Calu3 (cell line): ENCODE measurements at regions not wholly inside any gene's neighbourhood (a gene's known extent, or its start where the extent isn't known, plus 50 kb on each side); places are given as distances from the start of the nearest gene placed in this dataset.

Experiments
- BruUV-seq: library from RNA; stranded (reverse); fragments of 400-500 nt; replicated peaks from 2 replicates; lab custom pipeline; 2021; lab: Mats Ljungman, UMichigan
- CTCF ChIA-PET: fragments of 300-600 bp; sonication (Branson Sonifier 250); formaldehyde crosslinking; loops from one replicate; lab custom pipeline; 2022; ENCODE audit warnings: antibody characterized with exemption; lab: Charles Lee
- DNase-seq: peaks from one replicate; pipeline ENCODE4 v3.0.0; 2022
- H3K27ac Mint-ChIP-seq: one replicate; pipeline ENCODE4 v1.8.0; 2022; ENCODE audit warnings: mixed read lengths; ENCODE audit not compliant: unreplicated experiment
- H3K27me3 Mint-ChIP-seq: one replicate; pipeline ENCODE4 v1.8.0; 2022; ENCODE audit warnings: mixed read lengths; ENCODE audit not compliant: unreplicated experiment
- H3K36me3 Mint-ChIP-seq: one replicate; pipeline ENCODE4 v1.8.0; 2022; ENCODE audit warnings: mild to moderate bottlenecking, moderate library complexity, mixed read lengths; ENCODE audit not compliant: insufficient read depth, unreplicated experiment
- H3K4me1 Mint-ChIP-seq: one replicate; pipeline ENCODE4 v1.8.0; 2022; ENCODE audit warnings: mild to moderate bottlenecking, low read depth, mixed read lengths; ENCODE audit not compliant: unreplicated experiment
- H3K4me3 Mint-ChIP-seq: one replicate; pipeline ENCODE4 v1.8.0; 2022; ENCODE audit warnings: mild to moderate bottlenecking, low read depth, moderate library complexity, mixed read lengths; ENCODE audit not compliant: unreplicated experiment
- H3K9me3 Mint-ChIP-seq: one replicate; pipeline ENCODE4 v1.8.0; 2022; ENCODE audit warnings: low read depth, mixed read lengths; ENCODE audit not compliant: unreplicated experiment
- intact Hi-C: fragments of 100-400 bp; cut with micrococcal nuclease; formaldehyde crosslinking; loops from one replicate; pipeline ENCODE4 v1.10.0; 2022; ENCODE audit not compliant: unreplicated experiment
- TF ChIP-seq, protein P1 (sequence below): fragments of 200-600 bp; IDR thresholded peaks from one replicate; pipeline ENCODE4 v1.8.0; 2022; ENCODE audit warnings: antibody characterized with exemption; ENCODE audit not compliant: unreplicated experiment

DNA sequence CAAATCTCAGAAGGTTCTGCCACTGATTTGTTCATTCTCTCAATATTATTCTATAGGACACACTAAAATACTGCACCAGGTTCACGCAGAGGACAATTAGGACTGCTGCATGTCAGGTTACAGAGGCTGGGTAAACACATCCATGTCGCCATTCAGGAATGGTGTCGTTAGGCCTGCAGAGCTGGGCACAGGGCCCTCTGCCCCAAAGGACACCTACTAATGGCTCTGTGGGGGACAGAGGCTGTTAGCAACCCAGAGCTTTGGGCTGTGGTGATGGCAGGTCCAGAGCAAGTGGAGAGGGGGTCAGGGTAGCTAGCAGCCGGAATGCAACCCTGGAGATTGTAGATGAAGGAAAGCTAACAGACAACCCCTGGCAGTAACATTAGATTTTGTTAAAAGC, 115.9 kb downstream of the TTC32 start:
- CTCF ChIA-PET: no interaction called here
- Mint-ChIP-seq H3K27me3 (peaks cover 50% of the 10 kb centered on the region), H3K9me3 (peaks cover 6% of the 10 kb centered on the region), H3K36me3 (no peaks in the 10 kb centered on the region), H3K27ac (no peak overlapping the region), H3K4me1 (peaks cover 12% of the 10 kb centered on the region), H3K4me3 (no peak overlapping the region)
- TF ChIP-seq, protein P1, sequence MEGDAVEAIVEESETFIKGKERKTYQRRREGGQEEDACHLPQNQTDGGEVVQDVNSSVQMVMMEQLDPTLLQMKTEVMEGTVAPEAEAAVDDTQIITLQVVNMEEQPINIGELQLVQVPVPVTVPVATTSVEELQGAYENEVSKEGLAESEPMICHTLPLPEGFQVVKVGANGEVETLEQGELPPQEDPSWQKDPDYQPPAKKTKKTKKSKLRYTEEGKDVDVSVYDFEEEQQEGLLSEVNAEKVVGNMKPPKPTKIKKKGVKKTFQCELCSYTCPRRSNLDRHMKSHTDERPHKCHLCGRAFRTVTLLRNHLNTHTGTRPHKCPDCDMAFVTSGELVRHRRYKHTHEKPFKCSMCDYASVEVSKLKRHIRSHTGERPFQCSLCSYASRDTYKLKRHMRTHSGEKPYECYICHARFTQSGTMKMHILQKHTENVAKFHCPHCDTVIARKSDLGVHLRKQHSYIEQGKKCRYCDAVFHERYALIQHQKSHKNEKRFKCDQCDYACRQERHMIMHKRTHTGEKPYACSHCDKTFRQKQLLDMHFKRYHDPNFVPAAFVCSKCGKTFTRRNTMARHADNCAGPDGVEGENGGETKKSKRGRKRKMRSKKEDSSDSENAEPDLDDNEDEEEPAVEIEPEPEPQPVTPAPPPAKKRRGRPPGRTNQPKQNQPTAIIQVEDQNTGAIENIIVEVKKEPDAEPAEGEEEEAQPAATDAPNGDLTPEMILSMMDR: no peak
- DNase-seq: no peak
- intact Hi-C loops: no loop called here
- BruUV-seq: no TSS peak

DNA sequence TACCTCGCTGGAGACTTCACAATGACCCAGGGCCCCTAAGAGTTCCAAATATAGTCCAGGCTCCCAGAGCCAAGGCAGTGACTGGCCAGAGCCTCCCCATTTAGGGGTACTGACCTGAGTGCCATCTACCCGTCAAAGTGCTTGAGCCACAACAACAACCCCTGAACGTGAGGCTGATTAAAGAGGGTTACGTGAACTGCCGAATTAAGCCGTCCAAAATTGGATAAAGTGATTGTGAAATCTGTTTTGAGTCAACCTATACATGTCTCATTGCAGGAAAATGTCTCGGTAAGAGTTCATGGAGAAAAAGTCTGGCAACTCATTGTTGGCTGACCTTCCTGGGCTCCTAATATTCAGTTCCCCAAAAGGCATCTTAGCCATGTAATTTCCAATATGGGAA, 116.3 kb downstream of the TTC32 start:
- CTCF ChIA-PET: no interaction called here
- Mint-ChIP-seq H3K9me3 (peaks cover 6% of the 10 kb centered on the region), H3K27ac (no peak overlapping the region), H3K27me3 (peaks cover 55% of the 10 kb centered on the region), H3K36me3 (no peaks in the 10 kb centered on the region), H3K4me3 (no peak overlapping the region), H3K4me1 (peaks cover 12% of the 10 kb centered on the region)
- intact Hi-C loops: no loop called here
- TF ChIP-seq, protein P1: no peak
- BruUV-seq: no TSS peak
- DNase-seq: no peak

DNA sequence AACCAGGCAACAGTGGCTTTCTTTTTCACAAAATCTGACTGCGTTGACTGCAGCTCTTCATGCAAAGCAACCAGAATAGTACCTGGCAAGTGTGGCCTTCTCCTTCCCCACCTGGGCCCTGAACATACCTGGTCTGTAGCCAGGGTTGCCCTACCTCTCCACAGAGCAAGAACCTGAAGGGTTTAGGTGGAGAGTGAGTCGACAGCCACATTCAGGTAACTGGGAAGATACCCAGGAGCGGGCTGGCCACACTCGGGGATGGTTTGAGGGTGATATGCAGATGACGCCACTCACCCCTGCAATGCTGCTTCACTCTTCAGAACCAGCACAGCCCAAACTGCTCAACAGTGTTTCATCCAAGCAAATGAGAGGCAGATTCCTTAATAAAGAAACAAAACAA, 117.3 kb downstream of the TTC32 start:
- Mint-ChIP-seq H3K4me1 (peaks cover 12% of the 10 kb centered on the region), H3K9me3 (peaks cover 6% of the 10 kb centered on the region), H3K36me3 (no peaks in the 10 kb centered on the region), H3K27ac (no peak overlapping the region), H3K27me3 (peaks cover 57% of the 10 kb centered on the region), H3K4me3 (no peak overlapping the region)
- intact Hi-C loops: no loop called here
- CTCF ChIA-PET: no interaction called here
- TF ChIP-seq, protein P1: no peak
- no peak for DNase-seq
- BruUV-seq: no TSS peak

DNA sequence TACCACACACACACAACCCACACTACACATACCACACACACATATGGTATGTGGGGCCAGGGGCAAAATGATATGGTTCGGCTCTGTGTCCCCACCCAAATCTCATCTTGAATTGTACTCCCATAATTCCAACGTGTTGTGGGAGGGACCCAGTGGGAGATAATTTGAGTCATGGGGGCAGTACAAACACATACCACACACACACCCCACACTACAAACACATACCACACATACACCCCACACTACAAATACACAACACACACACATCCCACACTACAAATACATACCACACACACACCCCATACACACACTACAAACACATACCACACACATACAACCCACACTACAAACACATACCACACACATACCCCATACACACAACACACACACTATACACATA, 117.8 kb downstream of the TTC32 start:
- Mint-ChIP-seq H3K4me3 (no peak overlapping the region), H3K4me1 (peaks cover 12% of the 10 kb centered on the region), H3K27ac (no peak overlapping the region), H3K36me3 (no peaks in the 10 kb centered on the region), H3K27me3 (peaks cover 57% of the 10 kb centered on the region), H3K9me3 (peaks cover 6% of the 10 kb centered on the region)
- TF ChIP-seq, protein P1: no peak
- CTCF ChIA-PET: no interaction called here
- BruUV-seq: no TSS peak
- intact Hi-C loops: no loop called here
- no peak for DNase-seq
